Muscle of back (tissue), 3 donors: ENCODE measurements at regions not wholly inside any gene's neighbourhood (a gene's known extent, or its start where the extent isn't known, plus 50 kb on each side); places are given as distances from the start of the nearest gene placed in this dataset.
A peak's percentile ranks its signal among the peaks of the same experiment; 100 is the strongest.

ENCODE experiments used
- DNase-seq, 3 donors: peaks; one replicate each; pipeline versions ENCODE4 v3.0.0 to v3.0.0-alpha.2; 2013

DNA sequence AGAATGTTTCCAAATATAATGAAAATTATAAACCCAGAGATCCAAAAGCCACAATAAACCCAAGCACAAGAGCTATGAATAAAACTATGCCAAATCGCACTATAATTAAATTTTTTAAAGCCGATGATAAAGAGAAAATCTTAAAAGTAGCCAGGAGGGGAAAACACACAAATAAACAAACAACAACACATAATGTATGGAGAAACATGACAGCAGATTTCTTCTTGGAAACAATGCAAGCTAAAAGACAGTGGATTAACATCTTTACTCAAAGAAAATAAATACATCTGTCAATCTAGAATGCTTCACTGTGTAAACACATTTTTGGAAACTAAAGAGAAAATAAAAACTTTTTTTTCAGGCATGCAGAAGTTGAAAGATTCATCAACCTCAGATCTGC lies 53.0 kb upstream of the SMOX start:
- no peak for DNase-seq

DNA sequence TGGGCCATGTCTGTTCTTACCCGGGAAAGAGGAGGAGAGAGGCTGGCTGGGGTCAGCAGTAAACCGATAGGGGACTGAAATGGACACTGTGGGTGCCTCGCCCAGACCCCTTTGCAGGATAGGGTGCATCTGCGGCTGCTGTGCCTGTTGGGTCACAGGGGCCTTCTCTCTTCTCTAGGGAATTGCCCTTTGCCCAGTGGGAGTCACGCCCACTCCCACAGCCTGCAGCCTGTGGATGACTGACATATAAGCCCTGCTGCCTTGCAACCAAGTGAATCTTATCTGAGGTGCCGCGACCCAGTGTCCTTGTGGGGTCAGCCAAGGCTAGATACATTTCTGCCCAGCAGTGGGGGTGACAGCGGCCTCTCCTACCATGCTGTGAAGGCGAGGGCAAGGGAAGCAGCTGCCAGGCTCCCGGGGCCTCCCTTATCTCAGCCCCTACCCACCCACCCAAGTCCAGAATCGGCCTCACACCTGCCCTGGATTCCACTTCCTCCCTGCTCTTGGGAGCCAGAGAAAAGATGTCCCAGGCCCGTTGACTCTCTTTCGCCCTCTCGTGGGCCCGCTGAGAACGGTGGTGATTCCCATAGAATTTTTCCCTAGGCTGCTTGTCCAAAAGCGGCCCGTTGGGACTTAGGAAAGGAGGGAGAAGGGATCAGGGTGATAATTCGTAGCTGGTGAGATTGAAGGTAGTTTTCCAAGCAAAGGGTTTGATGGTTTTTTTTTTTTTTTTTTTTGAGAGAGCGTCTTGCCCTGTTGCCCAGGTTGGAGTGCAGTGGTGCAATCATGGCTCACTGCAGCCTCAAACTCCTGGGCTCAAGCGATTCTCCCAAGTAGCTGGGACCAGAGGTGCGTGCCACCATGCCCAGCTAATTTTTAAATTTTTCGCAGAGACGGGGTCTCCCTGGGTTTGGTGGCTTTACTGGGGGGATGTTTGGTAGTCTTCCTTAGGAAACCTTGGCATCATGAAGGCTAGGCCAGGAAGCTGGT lies 56.8 kb upstream of the SMOX start:
- peak in 1 of 3 donors; percentile 64 for DNase-seq

DNA sequence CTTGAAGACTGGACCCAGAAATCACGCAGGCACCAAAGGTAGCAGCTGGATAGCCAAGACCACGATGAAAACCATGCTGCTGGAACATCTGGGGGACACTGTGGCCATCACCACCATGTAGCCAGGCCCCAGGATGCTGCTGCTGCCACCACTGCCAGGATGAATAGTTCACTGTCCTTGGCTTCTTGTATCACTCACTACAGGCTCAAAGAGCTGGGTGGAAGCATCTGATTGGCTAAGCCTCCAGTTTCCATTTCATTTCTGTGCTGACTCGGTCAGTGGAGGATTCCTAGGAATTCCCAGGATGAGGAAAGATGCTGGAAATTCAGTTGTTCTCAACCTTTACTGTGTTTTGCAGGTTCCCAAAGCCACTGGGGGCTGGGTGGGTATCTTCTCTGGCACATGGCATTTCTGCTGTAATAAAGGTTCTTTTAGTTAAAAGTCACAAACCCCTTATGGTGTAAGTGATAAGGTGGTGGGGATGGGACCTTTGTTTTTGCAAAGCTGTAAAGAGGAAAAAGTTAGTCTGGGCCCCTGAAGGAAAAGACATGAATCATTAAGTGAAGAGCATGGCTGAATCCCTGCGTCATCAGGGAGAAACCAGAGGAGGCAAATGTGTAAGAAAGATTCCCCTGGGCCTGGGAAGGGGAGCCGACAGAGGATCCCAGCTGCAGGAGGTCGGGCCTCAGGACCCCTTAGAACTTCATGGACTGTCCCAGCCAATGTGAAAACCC lies 57.7 kb upstream of the SMOX start:
- peak in 2 of 3 donors; percentile 12 to 74 for DNase-seq

DNA sequence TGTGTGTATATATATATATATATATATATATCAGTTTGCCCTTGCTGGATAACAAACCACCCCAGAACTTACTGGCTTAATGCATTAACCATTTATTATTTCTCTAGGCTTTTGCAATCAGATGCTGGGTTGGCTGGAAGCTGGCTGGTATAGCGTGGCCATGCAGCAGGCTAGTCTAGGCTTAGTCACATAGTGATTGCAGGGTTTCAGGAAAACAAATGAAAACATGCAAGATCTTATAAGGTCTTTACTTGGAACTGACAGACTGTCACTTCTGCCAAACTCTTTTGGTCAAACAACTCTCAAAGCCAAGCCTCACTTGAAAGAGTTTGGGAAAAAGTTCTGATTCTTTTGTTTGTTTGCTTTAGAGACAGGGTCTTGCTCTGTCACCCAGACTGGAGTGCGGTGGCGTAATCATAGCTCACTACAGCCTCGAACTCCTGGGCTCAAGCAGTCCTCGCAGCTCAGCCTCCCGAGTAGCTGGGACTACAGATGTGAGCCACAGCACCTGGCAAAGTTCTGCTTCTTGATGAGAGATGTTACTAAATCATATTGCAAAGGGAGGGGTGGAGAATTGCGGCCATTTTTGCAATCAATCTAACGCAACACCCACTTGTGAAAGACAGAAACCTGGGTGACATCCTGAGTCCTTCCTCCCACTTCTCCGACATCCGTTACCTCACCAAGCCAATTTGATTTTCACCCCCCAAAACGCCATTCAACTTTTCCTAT lies 58.7 kb upstream of the SMOX start:
- DNase-seq = peak in 1 of 3 donors; percentile 1

DNA sequence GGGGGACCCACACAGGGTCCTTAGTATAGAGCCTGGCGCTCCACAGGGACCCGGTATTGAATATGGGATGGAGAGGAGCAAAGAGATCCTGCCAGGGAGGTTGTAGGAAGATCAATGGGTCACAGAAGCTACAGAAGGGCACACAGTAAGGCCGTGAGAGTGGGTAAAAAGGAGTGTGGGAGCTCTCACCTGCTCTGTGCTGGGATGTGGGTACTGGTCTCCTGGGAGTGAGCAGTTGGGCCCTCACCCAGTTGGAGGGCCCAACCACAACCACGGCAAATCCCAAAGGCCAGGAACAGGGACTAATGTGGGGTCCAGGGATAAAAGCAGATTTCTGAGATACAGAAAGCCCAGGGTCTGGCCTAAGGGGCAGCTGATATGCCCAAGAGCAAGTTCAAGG lies 59.9 kb upstream of the SMOX start:
- DNase-seq = no peak

DNA sequence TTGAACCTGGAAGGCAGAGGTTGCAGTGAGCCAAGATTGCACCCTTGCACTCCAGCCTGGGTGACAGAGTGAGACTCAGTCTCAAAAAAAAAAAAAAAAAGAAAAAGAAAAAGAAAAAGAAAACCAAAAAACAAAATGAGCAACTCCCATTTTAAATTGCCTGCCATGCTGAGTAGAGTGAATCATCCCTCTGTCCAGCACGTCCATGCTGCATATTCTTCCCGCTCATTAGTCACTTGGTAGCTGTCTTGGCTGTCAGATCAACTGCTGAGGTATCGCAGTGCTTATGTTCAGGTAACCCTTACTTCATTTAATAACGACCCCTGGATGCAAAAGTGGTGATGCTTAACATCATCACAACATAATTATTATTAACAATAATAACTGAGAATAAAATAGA lies 60.7 kb upstream of the SMOX start:
- no peak for DNase-seq

DNA sequence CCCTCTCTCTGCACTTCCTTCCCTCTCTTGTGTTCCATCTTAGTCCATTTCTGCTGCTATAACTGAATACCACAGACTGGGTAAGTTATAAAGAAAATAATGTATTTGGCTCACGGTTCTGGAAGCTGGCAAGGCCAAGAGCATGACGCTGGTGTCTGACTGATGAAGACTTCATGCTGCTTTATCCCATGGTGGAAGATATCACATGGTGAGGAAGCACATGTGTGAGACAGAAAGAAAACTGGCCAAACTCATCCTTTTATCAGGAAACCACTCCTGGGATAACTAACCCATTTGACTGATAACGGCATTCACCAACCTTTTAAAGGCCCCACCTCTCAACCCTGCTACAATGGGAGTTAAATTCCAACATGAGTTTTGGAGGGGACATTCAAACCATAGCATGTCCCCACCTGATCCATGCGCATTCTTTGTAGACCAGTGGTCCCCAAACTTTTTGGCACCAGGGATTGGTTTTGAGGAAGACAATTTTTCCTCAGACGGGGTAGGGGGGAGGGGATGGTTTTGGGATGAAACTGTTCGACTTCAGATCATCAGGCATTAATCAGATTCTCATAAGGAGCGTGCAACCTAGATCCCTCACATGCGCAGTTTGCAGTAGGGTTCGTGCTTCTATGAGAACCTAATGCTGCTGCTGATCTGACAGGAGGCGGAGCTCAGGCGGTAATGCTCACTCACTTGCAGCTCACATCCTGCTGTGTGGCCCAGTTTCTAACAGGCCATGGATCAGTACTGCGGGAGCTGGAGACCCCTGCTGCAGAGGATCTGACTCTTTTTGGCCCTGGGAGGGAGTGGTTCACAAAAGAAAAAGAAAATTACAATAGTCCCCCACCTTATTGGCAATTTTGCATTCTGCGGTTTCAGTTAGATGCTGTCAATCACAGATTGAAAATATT lies 61.6 kb upstream of the SMOX start:
- DNase-seq = peak in 1 of 3 donors; percentile 3

DNA sequence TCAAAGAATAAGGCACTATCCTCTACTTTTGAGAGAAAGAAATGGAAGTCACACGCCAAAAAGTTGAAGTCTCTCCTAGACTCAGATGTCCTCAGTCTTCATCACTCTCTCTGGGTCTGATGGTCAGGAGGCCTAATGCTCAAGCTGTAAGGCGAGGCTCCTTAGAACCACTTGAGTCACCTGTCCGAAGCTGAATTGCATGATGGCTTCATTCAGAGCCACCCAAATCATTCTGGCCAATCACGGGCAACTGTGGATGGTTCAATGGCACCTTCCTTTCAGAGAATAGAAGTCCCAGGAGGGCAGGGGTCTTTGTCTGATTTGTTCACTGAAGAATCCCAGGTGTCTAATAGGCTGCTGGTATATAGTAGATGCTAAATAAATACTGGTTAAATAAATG lies 63.9 kb upstream of the SMOX start:
- peak in 1 of 3 donors; percentile 25 for DNase-seq

DNA sequence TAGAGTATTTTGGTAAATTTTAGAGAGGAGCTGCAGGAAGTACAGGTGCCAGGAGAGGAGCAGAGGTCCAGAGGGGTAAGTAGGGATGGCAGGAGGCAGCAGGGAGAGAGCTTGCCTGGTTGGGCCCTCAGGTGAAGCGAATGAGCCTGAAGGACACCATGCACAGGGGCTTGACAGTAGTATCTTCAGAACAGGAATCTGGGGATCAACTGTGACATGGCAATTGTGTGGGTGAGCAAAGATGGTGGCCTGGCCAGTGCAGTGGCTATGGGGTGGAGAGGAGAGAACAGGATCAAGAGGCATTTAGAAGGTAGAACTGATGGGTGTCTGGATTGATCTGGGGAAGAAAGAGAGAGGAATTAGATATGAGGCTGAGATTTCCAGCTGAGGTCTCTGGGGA lies 64.5 kb upstream of the SMOX start:
- no peak for DNase-seq

DNA sequence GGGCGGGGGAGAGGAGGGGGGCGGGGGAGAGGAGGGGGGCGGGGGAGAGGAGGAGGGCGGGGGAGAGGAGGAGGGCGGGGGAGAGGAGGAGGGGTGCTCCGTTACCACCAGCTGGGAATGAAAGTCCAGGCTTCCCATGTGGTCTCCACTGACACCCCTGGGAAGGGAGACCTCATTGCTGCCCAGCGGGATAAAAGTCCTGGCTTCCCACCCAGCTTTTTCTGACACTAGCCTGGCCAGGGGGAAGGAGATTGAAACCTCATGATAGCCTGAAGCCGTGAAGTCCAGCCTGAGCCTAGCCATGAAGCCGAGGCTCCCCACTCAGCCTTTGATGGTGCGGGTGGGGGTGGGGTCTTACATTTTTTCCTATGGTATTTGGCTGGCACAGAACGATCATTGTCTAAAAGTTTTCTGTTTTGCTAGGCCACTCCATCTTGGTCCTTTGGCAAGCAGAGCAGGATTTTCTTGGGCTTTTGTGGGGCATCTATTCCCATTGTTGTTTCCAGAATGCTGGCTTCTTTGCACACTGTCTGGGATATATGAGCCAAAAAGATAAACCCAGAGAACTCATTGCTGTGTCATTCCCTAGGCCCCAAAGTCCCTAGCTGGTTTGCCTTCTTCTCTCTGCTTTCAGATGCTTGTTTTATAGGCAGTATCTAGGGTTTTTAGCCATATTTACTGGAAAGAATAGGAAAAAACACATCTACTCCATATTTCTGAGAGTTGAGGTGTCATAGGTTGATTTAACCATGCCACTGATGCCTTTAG lies 65.3 kb upstream of the SMOX start:
- DNase-seq = peak in 1 of 3 donors; percentile 61

DNA sequence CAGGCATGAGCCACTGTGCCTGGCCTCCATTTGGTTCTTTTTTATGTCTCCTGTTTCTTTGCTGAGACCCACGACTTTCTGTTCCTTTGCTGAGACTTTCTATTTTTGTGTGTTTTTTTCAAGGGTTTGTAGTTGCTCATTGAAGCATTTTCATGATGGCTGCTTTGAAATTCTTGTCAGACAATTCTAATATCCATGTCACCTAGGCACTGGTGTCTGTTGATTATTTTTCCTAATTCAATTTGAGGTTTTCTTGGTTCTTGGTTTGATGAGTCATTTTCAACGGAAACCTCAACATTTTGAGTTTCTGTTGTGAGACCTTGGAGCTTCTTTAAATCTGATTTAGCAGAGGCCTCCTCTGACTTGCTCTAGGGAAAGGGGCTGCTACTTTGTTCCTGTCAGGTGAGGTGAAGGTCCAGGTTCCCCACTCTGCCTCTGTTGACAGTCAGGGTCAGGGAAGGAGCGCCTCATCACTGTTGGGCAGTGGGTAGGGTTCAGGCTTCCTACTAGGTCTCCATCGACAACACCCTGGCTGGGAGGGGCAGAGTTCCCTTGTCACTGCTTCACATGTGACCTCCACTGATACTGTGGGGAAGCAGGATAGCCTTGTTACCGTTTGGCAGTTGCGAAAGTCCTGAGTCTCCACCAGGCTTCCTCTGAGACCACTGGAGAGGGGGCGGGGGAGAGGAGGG lies 66.1 kb upstream of the SMOX start:
- peak in 1 of 3 donors; percentile 69 for DNase-seq

DNA sequence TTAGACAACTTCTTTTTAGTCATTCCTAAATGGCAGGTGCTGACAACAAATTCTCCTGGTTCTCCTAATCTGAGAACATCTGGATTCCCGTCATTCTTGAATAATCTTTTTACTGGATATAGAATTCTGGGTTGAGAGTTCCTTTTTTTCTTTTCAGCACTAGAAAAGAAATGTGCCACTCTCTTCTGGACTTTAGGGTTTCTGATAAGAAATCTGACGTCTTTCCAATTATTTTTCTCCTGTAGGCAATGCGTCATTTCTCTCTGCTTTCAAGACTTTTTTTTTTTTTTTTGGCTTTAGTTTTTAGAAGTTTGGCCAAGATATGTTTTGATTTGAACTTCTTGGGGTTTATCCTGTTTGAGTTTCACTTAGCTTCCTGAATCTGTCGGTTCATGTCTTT lies 66.1 kb upstream of the RNF24 start:
- no peak for DNase-seq

DNA sequence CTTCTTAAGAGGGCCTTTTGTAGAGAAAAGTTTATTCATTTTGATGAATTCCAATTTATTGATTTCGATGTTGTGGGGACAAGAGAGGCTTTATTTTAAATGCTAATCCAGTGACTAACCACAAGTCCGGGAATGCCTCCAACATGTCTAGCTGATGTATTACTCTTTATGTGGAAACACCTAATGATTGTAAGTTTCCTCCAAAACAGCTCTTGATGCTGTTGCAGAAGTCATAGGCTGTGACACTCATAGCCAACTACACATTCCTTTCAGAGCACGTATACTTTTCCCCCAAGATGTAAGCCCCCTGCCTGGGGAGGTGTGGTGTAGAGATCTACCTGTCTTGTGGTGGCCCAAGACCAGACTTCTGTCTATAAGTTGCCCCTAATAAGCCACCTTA lies 61.3 kb upstream of the RNF24 start:
- DNase-seq = peak; percentile 88 to 93 (median 89)

DNA sequence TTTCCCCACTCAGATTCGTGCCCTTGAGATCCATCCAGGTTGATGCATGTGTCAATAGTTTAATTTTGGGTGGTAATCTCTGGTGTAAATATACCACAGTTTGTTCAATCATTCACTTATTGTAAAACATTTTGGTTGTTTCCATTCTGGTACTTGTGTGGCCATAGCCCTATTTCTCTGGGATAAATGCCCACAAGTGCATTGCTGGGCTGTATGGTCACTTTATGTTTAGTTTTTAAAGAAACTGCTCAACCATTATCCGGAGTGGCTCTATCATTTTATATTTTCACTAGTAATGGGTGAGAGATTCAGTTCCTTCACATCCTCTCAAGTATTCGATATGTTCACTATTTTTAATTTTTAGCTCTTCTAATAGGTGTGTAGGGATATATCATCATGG lies 60.7 kb upstream of the RNF24 start:
- DNase-seq = peak in 1 of 3 donors; percentile 37

DNA sequence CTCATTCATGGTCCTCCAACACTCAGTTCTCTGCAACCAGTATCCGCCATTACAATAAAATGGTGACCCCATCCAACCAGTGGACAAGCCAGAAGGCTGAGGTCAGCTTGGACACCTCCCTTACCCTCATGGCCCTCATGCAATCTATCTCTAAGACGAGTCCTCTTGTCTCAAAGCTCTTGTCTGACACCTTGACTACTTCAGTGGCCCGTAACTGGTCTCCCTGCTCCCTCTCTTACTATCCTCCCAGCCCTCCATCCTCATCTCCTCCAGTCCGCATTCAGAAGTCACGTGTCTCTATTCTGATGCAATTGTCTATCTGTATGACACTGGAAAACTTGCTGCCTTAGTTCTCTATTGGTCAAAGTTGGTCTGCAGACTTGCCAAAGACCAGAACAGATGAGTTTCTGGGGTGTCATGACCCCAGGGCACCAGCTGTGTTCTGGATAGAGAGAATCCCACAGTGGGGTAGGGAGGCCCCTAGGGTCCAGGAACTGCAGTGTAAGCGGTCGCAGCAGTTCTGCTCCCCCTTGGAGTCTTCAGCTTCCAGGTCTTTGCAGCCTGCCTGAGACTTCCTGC lies 59.6 kb upstream of the RNF24 start:
- DNase-seq = no peak

DNA sequence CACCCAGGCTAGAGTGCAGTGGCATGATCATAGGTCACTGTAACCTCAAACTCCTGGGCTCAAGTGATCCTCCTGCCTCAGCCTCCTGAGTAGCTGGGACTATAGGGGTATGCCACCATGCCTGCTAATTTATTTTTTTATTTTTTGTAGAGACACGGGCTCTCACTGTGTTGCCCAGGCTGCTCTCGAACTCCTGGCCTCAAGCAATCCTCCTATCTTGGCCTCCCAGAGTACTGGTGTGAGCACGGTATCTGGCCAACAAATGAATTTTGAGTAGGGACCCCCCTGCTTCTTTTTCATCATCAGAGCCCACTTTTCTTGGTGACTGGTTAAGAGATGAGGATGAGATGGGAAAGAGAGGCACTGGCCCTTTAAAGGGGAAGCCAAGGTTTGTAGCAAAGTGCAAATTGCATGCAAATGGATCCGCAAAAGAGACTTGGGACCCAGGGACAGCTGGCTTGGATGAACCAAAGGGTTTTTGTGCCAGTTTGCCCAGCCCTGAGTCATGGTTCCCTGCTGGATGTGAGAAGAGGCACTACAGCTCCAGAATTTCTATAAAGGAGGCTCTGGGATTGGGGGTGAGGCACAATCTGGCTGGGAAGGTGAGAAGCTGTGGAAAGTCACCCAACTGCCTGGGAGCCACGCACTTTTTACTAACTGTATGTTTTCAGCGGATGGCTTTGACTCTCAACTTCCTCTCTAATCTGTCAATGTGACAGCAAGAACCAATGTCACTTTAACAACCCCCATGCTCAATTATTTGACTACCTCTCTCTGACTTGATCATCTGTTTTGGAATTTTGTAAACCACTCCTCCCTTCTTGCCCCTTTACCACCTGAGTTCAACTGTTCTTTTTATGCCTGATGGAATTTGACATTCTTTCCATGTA lies 58.7 kb upstream of the RNF24 start:
- no peak for DNase-seq

DNA sequence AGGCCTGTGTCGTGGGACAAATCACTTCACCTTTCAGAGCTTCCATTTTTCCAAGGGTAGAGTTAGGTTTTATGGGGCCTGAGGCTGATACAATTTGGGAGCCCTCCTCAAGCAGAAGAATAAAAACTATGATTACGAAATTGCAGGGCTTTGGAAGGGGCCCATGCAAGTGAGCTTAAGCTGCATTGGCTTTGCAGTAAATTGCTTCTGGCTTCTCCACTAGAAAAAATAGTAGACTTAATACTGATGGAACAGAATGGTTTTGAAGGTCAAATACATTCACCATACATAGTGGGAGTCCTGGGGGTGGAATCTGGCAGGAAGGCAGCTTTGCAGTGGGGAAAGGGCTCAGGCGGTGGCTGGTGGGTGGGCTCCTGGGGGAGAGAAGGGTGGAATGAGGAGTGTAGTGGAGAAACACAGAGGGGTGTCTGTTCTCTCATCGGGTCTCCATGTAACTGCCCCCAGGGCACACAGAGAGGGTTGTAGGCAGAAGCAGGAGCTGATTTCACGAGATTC lies 55.9 kb upstream of the RNF24 start:
- peak in 1 of 3 donors; percentile 83 for DNase-seq
